Activated CD4-positive, CD25-positive, alpha-beta regulatory T cell treated with anti-CD3 and anti-CD28 coated beads, Interleukin-2, amount 50 U/mL, for 72 hours (primary cell): ENCODE measurements at regions not wholly inside any gene's neighbourhood (a gene's known extent, or its start where the extent isn't known, plus 50 kb on each side); places are given as distances from the start of the nearest gene placed in this dataset.
"Not testable (repeated sequence)": the region's sequence is repeated elsewhere in the genome, so short reads cannot be mapped to it uniquely, and the experiment has no call there.

Experiments used
- DNase-seq: peaks from one replicate; pipeline ENCODE4 v3.0.0; 2021

DNA sequence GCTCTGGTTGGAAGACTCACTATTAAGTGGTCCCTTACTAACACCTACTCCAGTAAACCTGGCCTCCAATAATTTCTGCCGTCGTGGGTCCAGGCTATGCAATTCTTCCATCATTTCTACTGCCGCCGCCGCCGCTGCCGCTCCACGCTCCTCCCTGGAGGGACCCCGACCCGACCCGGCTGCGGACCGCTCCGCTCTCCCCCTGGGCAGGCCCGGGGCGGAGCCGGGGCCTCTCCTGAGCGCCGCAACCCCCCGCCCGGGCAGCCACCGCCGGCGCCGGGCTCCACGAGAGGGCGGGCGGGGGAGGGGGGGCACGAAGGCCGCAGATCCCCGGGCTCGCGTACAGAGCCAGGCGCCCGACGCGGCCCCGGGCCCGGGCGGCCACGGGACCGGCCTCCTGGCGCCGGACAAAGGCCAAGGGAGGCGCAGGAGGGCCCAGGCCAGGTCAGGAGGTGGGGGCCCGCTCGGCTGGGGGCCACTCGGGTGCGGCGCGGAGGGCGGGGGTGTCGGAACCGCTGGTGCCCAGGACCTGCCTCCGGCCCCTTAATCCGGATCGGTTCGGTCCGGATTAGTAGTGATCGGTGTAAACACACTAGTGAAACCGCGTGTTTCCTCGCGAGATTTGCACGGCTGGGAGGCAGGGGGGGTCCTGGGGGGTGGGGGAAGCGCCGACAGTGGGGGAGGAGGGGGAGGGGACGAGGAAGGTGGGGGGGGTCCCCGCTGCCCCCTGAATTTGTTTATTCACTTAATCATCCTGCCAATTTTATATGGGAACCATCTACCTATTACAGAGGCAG is 215.1 kb upstream of the CCL2 start:
- not testable (repeated sequence) for DNase-seq

DNA sequence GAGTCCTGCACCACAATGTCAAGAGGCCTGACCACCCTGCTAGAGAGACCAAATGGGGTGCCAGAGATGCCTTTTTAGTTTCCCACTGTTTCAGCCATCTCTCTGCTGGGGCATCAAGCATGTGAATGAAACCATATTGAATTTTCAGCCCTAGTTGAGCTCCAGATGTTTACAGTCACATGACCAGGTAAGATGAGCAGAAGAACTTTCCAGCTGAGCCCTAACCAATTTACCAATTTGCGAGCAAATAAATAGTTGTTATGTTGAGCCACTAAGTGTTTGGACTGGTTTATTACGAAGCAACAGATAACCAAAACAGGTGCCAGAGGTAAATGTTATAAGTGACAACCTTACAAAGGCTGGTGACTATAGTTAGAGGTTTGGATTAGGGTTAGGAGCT is 209.1 kb upstream of the CCL2 start:
- DNase-seq: no peak

GRCh38 chr17:34051046-34051445 is 204.0 kb upstream of the CCL2 start:
- DNase-seq: no peak

DNA sequence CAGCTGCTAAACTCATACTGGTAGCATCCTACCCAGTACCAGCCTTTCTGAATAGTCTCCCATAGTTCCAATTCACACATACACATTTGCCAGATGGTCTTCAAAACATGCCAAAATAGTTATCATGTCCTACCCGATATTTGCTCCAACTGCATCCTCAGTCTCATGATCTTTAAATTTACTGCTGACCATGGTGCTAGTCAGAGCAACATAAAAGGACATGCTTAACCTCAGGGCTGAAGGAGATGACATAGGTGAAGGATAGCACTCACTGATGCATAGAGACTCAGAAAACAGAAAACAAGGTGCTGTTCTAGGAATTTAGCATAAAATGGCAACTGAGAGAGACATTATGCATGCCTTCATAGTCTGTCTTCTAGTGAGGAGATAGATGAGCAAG is 200.6 kb upstream of the CCL2 start:
- no peak for DNase-seq

- no peak for DNase-seq
These were observed 199.5 kb upstream of the CCL2 start for GRCh38 chr17:34055606-34056005.

GRCh38 chr17:34059423-34060220 is 195.5 kb upstream of the CCL2 start:
- DNase-seq: no peak

DNA sequence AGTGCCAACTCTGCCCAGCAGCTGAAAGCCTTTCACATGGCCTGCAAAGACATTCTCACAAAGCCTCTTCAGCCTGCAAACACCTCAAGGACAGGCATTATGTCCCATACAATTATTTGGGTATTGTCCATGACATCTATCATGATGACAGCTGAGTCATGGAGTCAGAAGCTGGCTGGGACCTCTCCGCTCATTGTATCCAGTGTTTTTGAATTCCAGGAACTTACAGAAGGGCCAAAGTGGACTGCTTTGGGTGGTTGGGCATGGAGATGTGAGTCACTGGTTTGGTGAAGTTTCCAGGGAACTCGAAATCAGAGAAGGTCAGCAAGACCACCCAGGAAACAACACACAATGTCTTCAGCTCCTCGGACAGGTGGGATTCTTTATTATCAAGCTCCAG is 188.6 kb upstream of the CCL2 start:
- DNase-seq: no peak

GRCh38 chr17:34067011-34067410 is 188.1 kb upstream of the CCL2 start:
- no peak for DNase-seq

GRCh38 chr17:34068571-34068970 is 186.5 kb upstream of the CCL2 start:
- no peak for DNase-seq

DNA sequence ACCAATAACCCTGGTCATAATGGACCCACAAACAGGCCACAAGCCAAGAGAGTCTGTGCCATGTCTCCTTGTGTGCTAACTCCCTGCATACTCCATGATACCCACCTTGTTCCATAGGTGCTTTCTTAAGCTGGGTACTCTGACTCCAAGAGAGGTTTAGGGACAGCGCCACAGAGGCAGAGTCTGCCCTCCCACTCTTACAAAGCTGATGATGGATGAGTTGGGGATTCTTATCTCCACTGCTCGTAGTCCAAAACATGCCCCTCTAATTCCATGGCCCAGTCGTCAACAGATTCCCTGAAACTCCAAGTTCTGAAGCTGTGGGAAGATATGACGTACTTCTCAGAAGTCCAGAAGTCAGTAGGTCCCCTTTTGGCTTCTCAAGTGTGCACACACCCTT is 184.4 kb upstream of the CCL2 start:
- no peak for DNase-seq

DNA sequence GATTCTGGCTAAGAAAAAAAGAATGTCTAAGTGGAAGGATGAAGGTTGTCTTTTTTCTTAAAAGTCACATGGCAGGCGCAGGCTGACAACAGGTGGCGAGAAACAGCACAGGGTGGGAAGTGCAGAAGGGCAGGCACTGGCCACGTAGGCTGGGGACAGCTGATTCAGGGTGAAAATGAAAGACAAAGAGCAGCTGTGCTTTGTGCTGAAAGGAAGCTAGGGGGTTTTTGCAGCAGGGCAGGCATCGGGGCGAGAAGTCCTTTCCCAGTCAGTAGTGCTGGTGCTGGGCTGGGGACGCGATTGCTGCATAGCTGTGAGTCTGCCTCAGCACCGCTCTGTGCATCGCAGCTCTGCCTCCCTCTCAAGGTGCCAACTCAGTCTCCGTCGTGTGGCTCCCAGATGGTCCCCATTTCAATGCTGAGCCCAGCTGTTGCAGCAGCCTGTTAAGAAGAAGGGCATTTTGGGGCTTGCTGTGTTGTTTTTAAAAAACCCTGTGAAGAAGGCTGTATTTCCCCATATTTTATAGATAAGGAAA is 183.1 kb upstream of the CCL2 start:
- DNase-seq: no peak

DNA sequence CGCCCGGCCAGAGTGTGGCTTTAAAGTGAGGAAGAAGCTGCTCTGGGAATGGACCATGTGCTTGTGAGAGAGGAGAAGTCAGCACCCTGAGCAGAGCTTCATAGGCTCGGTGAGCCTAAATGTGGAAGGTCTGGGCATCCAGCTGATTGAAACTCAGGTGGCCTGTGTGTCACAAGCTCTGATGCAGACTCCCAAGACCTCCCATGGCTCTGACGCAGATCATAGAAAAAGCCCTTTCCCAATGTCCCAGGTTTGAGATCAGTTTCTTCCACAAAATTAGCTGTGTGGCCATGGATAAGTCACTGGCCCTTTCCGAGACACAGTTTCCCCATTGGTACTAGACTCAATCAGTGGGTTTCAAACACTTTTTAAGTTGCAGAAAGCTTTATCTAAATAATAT is 180.0 kb upstream of the CCL2 start:
- DNase-seq: no peak

DNA sequence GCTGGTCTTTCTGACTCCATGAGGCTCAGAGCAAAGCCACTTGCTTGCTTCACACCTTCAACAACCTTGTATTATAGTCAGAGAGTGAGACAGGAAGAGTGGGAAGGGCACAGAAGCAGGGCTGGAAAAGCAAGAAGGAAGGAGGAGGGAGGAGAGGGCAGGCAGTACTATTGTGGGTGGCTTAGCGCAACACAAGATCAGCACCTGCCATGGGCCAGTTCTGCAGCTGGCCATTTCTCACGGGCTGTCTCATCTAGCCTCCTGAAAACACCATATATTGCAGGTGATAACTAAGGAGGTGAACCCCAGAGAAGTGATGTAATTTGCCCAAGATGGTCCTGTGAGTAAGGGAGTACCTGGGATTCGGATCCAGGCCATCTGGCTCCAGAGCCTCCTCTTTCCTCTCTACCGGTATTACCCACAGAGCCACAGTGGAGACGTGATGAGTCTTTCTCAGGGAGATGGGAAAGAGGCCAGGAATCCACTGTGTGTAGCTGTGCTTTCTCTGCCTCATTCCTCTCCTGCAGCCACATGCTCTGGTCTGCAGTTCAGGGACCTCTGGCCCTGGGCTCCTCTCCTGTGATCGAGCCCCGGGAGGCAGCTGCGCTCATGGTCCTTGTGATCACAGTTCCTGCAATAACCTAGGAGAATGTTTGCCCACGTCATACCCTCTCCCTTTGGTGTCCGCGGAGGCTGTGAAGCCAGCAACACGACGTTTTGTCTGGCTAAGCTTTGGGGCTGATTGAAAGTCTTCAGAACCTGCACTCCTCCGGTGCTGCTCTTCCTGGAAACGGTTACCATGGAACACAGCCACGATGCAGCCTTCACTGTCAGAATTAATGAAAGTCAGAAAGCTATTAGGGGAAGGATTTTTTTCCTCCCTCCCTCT is 178.1 kb upstream of the CCL2 start:
- DNase-seq: no peak

DNA sequence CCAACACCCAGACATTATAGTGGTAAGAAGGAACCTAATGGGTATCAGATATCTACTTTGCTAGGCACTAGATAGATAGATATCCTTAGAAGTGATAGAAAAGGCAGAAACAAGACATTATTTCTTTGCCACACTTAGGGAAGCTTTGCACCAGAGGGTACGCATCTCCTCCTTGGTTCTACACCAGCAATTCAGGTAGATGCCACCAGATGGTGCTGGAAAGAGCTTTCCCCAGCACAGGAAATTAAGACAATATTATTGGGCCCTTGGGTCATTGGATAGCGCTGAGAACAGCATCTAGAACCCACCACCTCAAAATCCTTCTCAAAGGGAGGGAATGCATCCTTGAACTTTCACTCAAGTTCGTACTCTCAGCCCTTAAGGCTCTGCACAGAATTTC is 173.8 kb upstream of the CCL2 start:
- no peak for DNase-seq

DNA sequence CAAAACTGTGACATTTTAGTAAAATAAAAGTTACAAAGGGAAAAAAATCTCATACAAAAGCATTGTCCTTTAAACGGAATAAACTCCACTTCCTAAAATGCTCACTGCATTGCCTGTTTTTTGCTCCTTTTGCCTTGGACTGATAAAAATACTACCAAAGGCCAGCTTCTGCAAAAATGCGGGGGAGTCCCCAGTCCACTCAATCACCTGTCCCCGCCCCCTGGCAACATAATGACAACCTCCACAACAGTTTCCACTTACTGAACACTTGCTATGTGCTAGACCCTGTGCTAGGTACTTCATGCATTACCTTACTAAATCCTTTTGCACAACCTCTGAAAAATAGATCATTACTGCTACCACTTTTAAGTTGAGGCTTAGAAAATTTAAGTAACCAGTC is 172.7 kb upstream of the CCL2 start:
- no peak for DNase-seq

- not testable (repeated sequence) for DNase-seq
These were observed 166.0 kb upstream of the CCL2 start for GRCh38 chr17:34089042-34089441.

GRCh38 chr17:34090593-34090992 is 164.5 kb upstream of the CCL2 start:
- no peak for DNase-seq

GRCh38 chr17:34091975-34092374 is 163.1 kb upstream of the CCL2 start:
- DNase-seq: no peak

GRCh38 chr17:34095106-34095505 is 160.0 kb upstream of the CCL2 start:
- DNase-seq: no peak

DNA sequence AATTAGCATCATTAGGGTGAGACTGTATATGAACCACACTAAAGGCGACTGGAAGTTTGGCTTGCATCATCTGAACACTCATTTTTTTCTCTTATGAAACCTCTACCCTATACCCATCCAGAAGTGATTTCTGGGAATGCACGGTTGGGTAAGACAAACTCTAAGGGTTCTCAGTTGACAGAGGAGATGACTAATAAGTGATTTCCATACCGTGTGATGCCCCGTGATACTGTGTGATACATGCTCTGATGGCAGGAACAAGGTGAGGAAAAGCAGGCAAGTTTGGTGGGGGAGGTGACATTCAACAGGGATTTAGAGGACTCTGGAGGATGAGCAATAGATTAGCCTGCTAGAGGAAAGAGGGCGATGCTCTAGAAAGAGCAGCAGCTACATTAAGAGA is 156.4 kb upstream of the CCL2 start:
- no peak for DNase-seq

GRCh38 chr17:34099859-34100515 is 155.1 kb upstream of the CCL2 start:
- no peak for DNase-seq

- DNase-seq: no peak
These were observed 148.1 kb upstream of the CCL2 start for GRCh38 chr17:34107019-34107418.

- DNase-seq: no peak
These were observed 144.8 kb upstream of the CCL2 start for GRCh38 chr17:34110315-34110714.
